Astrocyte (in vitro differentiated cells and primary cell): ENCODE measurements at regions not wholly inside any gene's neighbourhood (a gene's known extent, or its start where the extent isn't known, plus 50 kb on each side); places are given as distances from the start of the nearest gene placed in this dataset.

ENCODE experiments used
- DNase-seq: peaks from one replicate; pipeline ENCODE4 v3.0.0-alpha.2; 2010; ENCODE audit warnings: low read depth
- FAIRE-seq: peaks from 2 replicates; lab custom pipeline; 2011; peaks lifted over from hg19 to GRCh38; lab: Jason Lieb, UNC
- H2AFZ ChIP-seq: 2 replicates; pipeline ENCODE4 v1.6.0; 2012; ENCODE audit warnings: low read depth, low read length, inconsistent platforms
- H3K27ac ChIP-seq: 2 replicates; pipeline ENCODE4 v1.5.1; 2011; ENCODE audit warnings: low read depth, low read length, inconsistent platforms
- H3K27me3 ChIP-seq: 2 replicates; pipeline ENCODE4 v1.6.0; 2011; ENCODE audit warnings: low read length, inconsistent platforms; ENCODE audit not compliant: insufficient read depth
- H3K36me3 ChIP-seq: 2 replicates; pipeline ENCODE4 v1.5.1; 2011; ENCODE audit warnings: low read length, inconsistent platforms; ENCODE audit not compliant: insufficient read depth
- H3K4me1 ChIP-seq: 2 replicates; pipeline ENCODE4 v1.5.1; 2011; ENCODE audit warnings: low read length, inconsistent platforms; ENCODE audit not compliant: insufficient read depth
- H3K4me2 ChIP-seq: 2 replicates; pipeline ENCODE4 v1.6.0; 2012; ENCODE audit warnings: low read length, inconsistent platforms
- H3K4me3 ChIP-seq: 2 replicates; pipeline ENCODE4 v1.5.1; 2011; ENCODE audit warnings: low read depth, mild to moderate bottlenecking, low read length, inconsistent platforms; ENCODE audit not compliant: insufficient read depth
- H3K79me2 ChIP-seq: 2 replicates; pipeline ENCODE4 v1.6.0; 2012; ENCODE audit warnings: mild to moderate bottlenecking, low read length, inconsistent platforms; ENCODE audit not compliant: insufficient read depth
- H3K9ac ChIP-seq: 2 replicates; pipeline ENCODE4 v1.6.0; 2012; ENCODE audit warnings: mild to moderate bottlenecking, low read length, inconsistent platforms
- H3K9me3 ChIP-seq: 2 replicates; pipeline ENCODE4 v1.5.1; 2012; ENCODE audit warnings: low read depth, mild to moderate bottlenecking, low read length, inconsistent platforms; ENCODE audit not compliant: insufficient read depth
- H4K20me1 ChIP-seq: 2 replicates; pipeline ENCODE4 v1.6.0; 2012; ENCODE audit warnings: low read length, inconsistent platforms; ENCODE audit not compliant: insufficient read depth
- H3K27ac Mint-ChIP-seq: one replicate; pipeline ENCODE4 v1.8.0; 2021; ENCODE audit warnings: mild to moderate bottlenecking, mixed read lengths; ENCODE audit not compliant: unreplicated experiment
- H3K27me3 Mint-ChIP-seq: one replicate; pipeline ENCODE4 v1.8.0; 2021; ENCODE audit warnings: low read depth, mixed read lengths; ENCODE audit not compliant: unreplicated experiment
- H3K36me3 Mint-ChIP-seq: one replicate; pipeline ENCODE4 v1.8.0; 2021; ENCODE audit warnings: low read depth, mixed read lengths; ENCODE audit not compliant: unreplicated experiment
- H3K4me1 Mint-ChIP-seq: one replicate; pipeline ENCODE4 v1.8.0; 2021; ENCODE audit warnings: low read depth, mixed read lengths; ENCODE audit not compliant: unreplicated experiment
- H3K4me3 Mint-ChIP-seq: one replicate; pipeline ENCODE4 v1.8.0; 2021; ENCODE audit warnings: mild to moderate bottlenecking, moderate library complexity, mixed read lengths; ENCODE audit not compliant: unreplicated experiment
- H3K9me3 Mint-ChIP-seq: one replicate; pipeline ENCODE4 v1.8.0; 2021; ENCODE audit warnings: mild to moderate bottlenecking, mixed read lengths; ENCODE audit not compliant: unreplicated experiment
- EZH2 ChIP-seq: IDR thresholded peaks from 2 replicates; pipeline ENCODE4 v1.6.1; 2012; ENCODE audit warnings: mild to moderate bottlenecking, low read length, inconsistent platforms; ENCODE audit not compliant: insufficient read depth
- TF ChIP-seq, protein P1 (sequence below): IDR thresholded peaks from 2 replicates; pipeline ENCODE4 v1.5.1; 2011; ENCODE audit warnings: low read depth, mild to moderate bottlenecking, inconsistent platforms, low read length, moderate library complexity; ENCODE audit not compliant: insufficient read depth

DNA sequence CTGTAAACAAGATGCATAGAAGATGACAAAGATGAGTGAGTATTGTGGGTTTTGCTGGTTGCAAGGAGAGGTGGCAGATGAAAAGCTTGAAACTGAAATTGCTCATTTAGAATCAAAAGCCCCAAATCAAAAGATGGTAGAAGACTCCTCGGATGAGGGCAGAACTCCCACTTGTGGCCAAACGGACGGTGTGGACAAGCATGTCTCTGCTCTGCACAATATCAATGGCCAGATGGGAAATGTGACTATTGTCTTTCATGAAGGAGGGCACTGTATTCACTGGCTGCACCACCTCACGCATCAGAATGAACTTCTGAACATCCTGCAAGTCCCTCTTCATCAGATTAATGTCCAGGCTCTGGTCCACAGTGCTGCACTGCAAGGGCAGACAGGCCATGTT, 541.7 kb downstream of the MTRR start:
- no peak overlapping the region for H3K4me3 ChIP-seq
- no peaks in the 10 kb centered on the region for H3K36me3 ChIP-seq
- Mint-ChIP-seq H3K27ac (no peak overlapping the region), H3K36me3 (peaks cover 2% of the 10 kb centered on the region), H3K4me3 (no peak overlapping the region), H3K9me3 (peaks cover 2% of the 10 kb centered on the region), H3K4me1 (no peaks in the 10 kb centered on the region), H3K27me3 (peaks cover 2% of the 10 kb centered on the region)
- DNase-seq: no peak
- H3K9ac ChIP-seq: no peak overlapping the region
- no peak overlapping the region for H3K4me2 ChIP-seq
- no peak overlapping the region for H2AFZ ChIP-seq
- H3K27ac ChIP-seq: no peak overlapping the region
- H3K9me3 ChIP-seq: no peaks in the 10 kb centered on the region
- H3K4me1 ChIP-seq: no peaks in the 10 kb centered on the region
- FAIRE-seq: no peak
- TF ChIP-seq EZH2: no peak
- TF ChIP-seq, protein P1, sequence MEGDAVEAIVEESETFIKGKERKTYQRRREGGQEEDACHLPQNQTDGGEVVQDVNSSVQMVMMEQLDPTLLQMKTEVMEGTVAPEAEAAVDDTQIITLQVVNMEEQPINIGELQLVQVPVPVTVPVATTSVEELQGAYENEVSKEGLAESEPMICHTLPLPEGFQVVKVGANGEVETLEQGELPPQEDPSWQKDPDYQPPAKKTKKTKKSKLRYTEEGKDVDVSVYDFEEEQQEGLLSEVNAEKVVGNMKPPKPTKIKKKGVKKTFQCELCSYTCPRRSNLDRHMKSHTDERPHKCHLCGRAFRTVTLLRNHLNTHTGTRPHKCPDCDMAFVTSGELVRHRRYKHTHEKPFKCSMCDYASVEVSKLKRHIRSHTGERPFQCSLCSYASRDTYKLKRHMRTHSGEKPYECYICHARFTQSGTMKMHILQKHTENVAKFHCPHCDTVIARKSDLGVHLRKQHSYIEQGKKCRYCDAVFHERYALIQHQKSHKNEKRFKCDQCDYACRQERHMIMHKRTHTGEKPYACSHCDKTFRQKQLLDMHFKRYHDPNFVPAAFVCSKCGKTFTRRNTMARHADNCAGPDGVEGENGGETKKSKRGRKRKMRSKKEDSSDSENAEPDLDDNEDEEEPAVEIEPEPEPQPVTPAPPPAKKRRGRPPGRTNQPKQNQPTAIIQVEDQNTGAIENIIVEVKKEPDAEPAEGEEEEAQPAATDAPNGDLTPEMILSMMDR: no peak
- no peaks in the 10 kb centered on the region for H3K27me3 ChIP-seq
- H3K79me2 ChIP-seq: no peaks in the 10 kb centered on the region
- H4K20me1 ChIP-seq: no peaks in the 10 kb centered on the region

DNA sequence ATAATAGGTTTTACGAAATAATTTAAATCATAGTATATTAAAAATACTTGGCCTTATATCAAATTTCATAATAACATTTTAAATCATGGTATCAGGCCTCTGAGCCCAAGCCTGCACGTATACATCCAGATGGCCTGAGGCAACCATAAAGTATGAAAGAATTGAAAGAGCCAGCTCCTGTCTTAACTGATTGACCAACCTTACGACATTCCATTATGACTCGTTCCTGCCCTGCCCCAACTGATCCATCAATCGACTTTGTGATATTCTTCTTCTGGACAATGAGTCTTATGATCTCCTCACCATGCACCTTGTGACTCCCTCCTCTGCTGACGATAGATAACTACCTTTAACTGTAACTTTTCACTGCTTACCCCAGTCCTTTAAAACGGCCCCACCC, 545.0 kb downstream of the MTRR start:
- Histone ChIP-seq H3K79me2 (no peaks in the 10 kb centered on the region), H3K9ac (no peak overlapping the region), H3K9me3 (no peaks in the 10 kb centered on the region), H2AFZ (no peak overlapping the region), H3K4me3 (no peak overlapping the region), H3K4me2 (no peak overlapping the region), H3K27me3 (no peaks in the 10 kb centered on the region), H3K27ac (no peak overlapping the region), H3K36me3 (no peaks in the 10 kb centered on the region), H4K20me1 (no peaks in the 10 kb centered on the region), H3K4me1 (no peaks in the 10 kb centered on the region)
- FAIRE-seq: no peak
- no peak for DNase-seq
- H3K36me3 Mint-ChIP-seq: peaks cover 2% of the 10 kb centered on the region
- no peak overlapping the region for H3K4me3 Mint-ChIP-seq
- no peak for TF ChIP-seq EZH2
- TF ChIP-seq, protein P1: no peak
- H3K27me3 Mint-ChIP-seq: peaks cover 5% of the 10 kb centered on the region
- no peak overlapping the region for H3K27ac Mint-ChIP-seq
- peaks cover 2% of the 10 kb centered on the region for H3K9me3 Mint-ChIP-seq
- no peaks in the 10 kb centered on the region for H3K4me1 Mint-ChIP-seq

DNA sequence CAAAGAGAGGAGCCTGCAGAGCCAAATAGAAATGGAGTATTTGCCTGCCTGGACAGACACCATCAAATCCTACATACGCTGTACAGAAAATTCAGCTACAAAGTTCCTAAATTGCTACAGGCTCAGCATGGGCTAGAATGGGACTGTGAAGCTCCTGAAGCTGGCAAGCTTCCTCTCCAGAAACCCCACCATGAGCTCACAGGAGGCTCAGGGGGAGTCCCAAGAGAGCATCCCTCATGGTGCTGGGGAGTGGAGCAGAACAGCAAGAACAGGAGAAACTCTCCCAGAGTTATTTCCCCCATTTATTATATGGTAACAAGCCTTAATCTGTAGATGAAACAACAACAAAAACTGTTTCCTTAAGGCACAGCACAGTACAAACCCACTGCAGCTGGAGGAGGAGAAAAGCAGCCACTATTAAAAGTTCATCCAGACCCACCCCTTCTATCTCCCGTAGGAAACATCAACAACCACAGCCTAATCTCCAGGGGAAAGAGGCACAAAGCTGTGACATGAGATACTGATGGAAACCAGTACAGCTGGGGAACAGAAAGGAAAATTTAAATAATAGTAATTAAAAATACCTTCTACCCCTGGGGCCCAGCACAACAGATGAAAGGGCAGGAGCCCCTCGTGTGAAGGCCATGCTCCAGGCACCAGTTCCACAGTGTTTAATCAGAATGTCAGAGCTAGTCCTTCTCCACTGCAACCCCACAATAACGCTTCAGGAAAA, 548.5 kb downstream of the MTRR start:
- H2AFZ ChIP-seq: no peak overlapping the region
- Mint-ChIP-seq H3K4me3 (no peak overlapping the region), H3K4me1 (no peaks in the 10 kb centered on the region), H3K27me3 (peaks cover 5% of the 10 kb centered on the region), H3K36me3 (no peaks in the 10 kb centered on the region), H3K27ac (no peak overlapping the region), H3K9me3 (peaks cover 2% of the 10 kb centered on the region)
- no peaks in the 10 kb centered on the region for H3K4me1 ChIP-seq
- H3K27me3 ChIP-seq: no peaks in the 10 kb centered on the region
- DNase-seq (no peak), FAIRE-seq (no peak)
- no peaks in the 10 kb centered on the region for H3K36me3 ChIP-seq
- no peak overlapping the region for H3K4me2 ChIP-seq
- no peaks in the 10 kb centered on the region for H4K20me1 ChIP-seq
- no peak overlapping the region for H3K9ac ChIP-seq
- TF ChIP-seq, protein P1: no peak
- TF ChIP-seq EZH2: no peak
- H3K4me3 ChIP-seq: no peak overlapping the region
- no peaks in the 10 kb centered on the region for H3K79me2 ChIP-seq
- no peak overlapping the region for H3K27ac ChIP-seq
- no peaks in the 10 kb centered on the region for H3K9me3 ChIP-seq
